ENCODE measurements at regions not wholly inside any gene's neighbourhood (a gene's known extent, or its start where the extent isn't known, plus 50 kb on each side); places are given as distances from the start of the nearest gene placed in this dataset.

DNA sequence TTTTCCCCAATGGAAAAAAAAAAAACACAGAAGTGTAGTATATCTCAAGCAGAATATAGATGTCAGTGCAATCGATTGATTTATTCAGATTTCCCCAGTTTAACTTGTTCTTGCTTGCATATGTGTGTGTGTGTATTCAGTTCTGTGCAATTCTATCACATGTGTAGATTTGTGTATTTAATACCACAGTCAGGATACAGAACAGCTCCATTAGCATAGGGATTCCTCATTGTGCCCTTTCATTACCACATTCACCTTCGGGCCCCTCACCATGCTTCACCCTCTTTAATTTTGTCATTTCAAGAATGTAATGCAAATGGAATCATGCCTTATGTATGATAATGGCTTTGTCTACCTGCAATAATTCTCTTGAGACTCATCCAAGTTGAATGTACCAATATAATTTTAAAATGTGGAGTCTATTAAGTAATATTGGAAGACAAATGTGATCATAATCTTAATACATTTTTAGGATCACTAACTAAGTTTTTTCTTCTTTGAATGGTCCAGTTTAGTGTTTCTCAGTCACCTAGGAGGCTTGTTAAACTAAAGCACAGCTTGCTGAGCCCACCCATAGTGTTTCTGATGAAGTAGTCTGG lies 187.9 kb downstream of the TENT5A start:
- Histone ChIP-seq H3K9ac (replicated peaks in 1 of 4; ENCODE audit: extremely low read depth in 1 of 4, low read depth in 3 of 4, low read length in 3 of 4) (no peak overlapping the region), H2AFZ (ENCODE audit: low read length) (no peak overlapping the region), H3K36me3 (ENCODE audit: control insufficient read depth in 2 of 4, insufficient read depth in 4 of 4, low read length in 3 of 4) (no peaks in the 10 kb centered on the region), H3K18ac (ENCODE audit: extremely low read depth, low read length) (no peak overlapping the region), H2BK5ac (ENCODE audit: low read depth, low read length) (no peak overlapping the region), H3K79me2 (ENCODE audit: control insufficient read depth in 1 of 2, insufficient read depth in 2 of 2, low read length in 2 of 2) (no peaks in the 10 kb centered on the region), H3K23ac (ENCODE audit: insufficient read length) (no peak overlapping the region), H2BK15ac (ENCODE audit: low read length) (no peak overlapping the region), H3K14ac (ENCODE audit: insufficient read length) (no peak overlapping the region), H3K27me3 (replicated peaks in 1 of 4; ENCODE audit: control insufficient read depth in 3 of 4, extremely low read depth in 1 of 4, insufficient read depth in 3 of 4, low read length in 3 of 4) (peaks cover 0 to 2% (median 0%) of the 10 kb centered on the region in 4 experiments; a peak in 1 of 7 replicates), H3K23me2 (ENCODE audit: low read depth, low read length) (no peaks in the 10 kb centered on the region), H4K8ac (ENCODE audit: extremely low read depth, insufficient read depth, low read length) (no peak overlapping the region), H3K4ac (replicated peaks; ENCODE audit: insufficient read length, low read depth, low read length) (no peak overlapping the region), H2AK5ac (ENCODE audit: low read depth, low read length) (no peak overlapping the region), H4K5ac (ENCODE audit: insufficient read length, low read depth, low read length) (no peak overlapping the region), H3K27ac (ENCODE audit: low read depth, low read length) (no peak overlapping the region), H3K9me3 (ENCODE audit: insufficient read depth in 2 of 2, low read depth in 1 of 2, low read length in 1 of 2) (no peaks in the 10 kb centered on the region), H3K56ac (replicated peaks; ENCODE audit: insufficient read length, low read depth, low read length) (no peak overlapping the region), H3K79me1 (ENCODE audit: low read depth, low read length) (no peaks in the 10 kb centered on the region), H2BK20ac (ENCODE audit: low read length) (no peak overlapping the region), H2BK12ac (ENCODE audit: low read depth, low read length) (no peak overlapping the region), H2BK120ac (replicated peaks; ENCODE audit: low read depth, low read length) (no peak overlapping the region), H3K4me2 (ENCODE audit: insufficient read depth in 1 of 2, low read depth in 2 of 2, low read length in 2 of 2) (no peak overlapping the region), H3K4me3 (ENCODE audit: extremely low read depth in 1 of 4, insufficient read depth in 2 of 4, low read depth in 3 of 4, low read length in 4 of 4) (no peak overlapping the region), H3K4me1 (replicated peaks in 1 of 4; ENCODE audit: control insufficient read depth in 3 of 4, insufficient read depth in 4 of 4, low read length in 3 of 4) (0 out of 7 replicates have a peak, but pooled peaks cover 0 to 3% (median 0%) of the 10 kb centered on the region in 4 experiments), H4K91ac (replicated peaks; ENCODE audit: insufficient read length, low read length) (no peak overlapping the region), H4K20me1 (replicated peaks in 1 of 2; ENCODE audit: control insufficient read depth in 1 of 2, insufficient read depth in 2 of 2, low read length in 2 of 2) (no peaks in the 10 kb centered on the region)
- CTCF ChIA-PET (ENCODE audit: partially characterized antibody), result interaction anchor here (1.0 to 1.7 kb wide), 3 partner anchors 11 to 46 kb away, joined by 3 to 4 read pairs (median 4); no protein-coding TSS in a partner anchor
- POLR2A ChIA-PET (ENCODE audit: partially characterized antibody), result no interaction called here
- WGBS, 2 experiments (ENCODE audit: extremely low coverage in 1 of 2, insufficient coverage in 1 of 2, insufficient read length in 1 of 2, insufficient replicate concordance in 2 of 2, low coverage in 1 of 2, low lambda C conversion rate in 2 of 2, missing lambda C conversion rate in 1 of 2), result 78% methylated on average over 2 of the region's 2 CpGs; no CpG with 5 or more reads in 1 of the 2 experiments
- DNase-seq (ENCODE audit: low read depth in 1 of 2, low spot score in 2 of 2), result no peak
- TF ChIP-seq, protein P1, sequence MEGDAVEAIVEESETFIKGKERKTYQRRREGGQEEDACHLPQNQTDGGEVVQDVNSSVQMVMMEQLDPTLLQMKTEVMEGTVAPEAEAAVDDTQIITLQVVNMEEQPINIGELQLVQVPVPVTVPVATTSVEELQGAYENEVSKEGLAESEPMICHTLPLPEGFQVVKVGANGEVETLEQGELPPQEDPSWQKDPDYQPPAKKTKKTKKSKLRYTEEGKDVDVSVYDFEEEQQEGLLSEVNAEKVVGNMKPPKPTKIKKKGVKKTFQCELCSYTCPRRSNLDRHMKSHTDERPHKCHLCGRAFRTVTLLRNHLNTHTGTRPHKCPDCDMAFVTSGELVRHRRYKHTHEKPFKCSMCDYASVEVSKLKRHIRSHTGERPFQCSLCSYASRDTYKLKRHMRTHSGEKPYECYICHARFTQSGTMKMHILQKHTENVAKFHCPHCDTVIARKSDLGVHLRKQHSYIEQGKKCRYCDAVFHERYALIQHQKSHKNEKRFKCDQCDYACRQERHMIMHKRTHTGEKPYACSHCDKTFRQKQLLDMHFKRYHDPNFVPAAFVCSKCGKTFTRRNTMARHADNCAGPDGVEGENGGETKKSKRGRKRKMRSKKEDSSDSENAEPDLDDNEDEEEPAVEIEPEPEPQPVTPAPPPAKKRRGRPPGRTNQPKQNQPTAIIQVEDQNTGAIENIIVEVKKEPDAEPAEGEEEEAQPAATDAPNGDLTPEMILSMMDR (IDR thresholded peaks at IDR 0.05; ENCODE audit: control extremely low read depth in 1 of 3, insufficient read depth in 1 of 3, low read depth in 1 of 3, low read length in 3 of 3), result no peak
- TF ChIP-seq SRF (IDR thresholded peaks at IDR 0.05; ENCODE audit: low read depth, low read length) (no peak), SP1 (IDR thresholded peaks at IDR 0.05; ENCODE audit: low read depth, low read length) (no peak), JUND (IDR thresholded peaks at IDR 0.05; ENCODE audit: low read length) (no peak)
- TF ChIP-seq, protein P2, sequence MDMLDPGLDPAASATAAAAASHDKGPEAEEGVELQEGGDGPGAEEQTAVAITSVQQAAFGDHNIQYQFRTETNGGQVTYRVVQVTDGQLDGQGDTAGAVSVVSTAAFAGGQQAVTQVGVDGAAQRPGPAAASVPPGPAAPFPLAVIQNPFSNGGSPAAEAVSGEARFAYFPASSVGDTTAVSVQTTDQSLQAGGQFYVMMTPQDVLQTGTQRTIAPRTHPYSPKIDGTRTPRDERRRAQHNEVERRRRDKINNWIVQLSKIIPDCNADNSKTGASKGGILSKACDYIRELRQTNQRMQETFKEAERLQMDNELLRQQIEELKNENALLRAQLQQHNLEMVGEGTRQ (IDR thresholded peaks at IDR 0.05; ENCODE audit: low read length), result no peak
- no peak for FAIRE-seq

Data from H1 (cell line).